Tongue (tissue), 2 donors: ENCODE measurements at regions not wholly inside any gene's neighbourhood (a gene's known extent, or its start where the extent isn't known, plus 50 kb on each side); places are given as distances from the start of the nearest gene placed in this dataset. TPM values are rescaled to one million over a fixed set of nuclear protein-coding genes. Genes with fewer than 3 reads are reported as not detected.
"Not testable (repeated sequence)": the region's sequence is repeated elsewhere in the genome, so short reads cannot be mapped to it uniquely, and the experiment has no call there.

Source experiments
- DNase-seq: peaks from one replicate; pipeline ENCODE4 v3.0.0-alpha.2; 2015
- small RNA-seq: library from RNA; depleted of rRNA; stranded (forward); fragments of <200 nt; gene quantifications from one replicate; pipeline ENCODE3, GENCODE V24; 2014; ENCODE audit warnings: low replicate concordance

DNA sequence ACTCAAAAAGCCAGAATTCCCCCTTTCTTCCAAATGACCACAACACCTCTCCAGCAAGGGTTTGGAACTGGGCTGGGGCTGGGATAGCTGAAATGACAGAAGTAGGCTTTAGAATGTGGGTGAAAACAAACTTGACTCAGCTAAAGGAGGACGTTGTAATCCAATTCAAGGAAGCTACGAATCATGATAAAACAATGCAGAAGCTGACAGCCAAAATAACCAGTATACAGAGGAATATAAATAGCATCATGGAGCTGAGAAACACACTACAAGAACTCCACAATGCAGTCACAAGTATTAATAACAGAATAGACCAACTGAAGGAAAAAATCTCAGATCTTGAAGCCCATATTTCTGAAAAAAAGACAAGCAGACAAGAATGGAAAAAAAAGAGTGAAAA lies 95.8 kb upstream of the TET2 start:
- DNase-seq = no peak

DNA sequence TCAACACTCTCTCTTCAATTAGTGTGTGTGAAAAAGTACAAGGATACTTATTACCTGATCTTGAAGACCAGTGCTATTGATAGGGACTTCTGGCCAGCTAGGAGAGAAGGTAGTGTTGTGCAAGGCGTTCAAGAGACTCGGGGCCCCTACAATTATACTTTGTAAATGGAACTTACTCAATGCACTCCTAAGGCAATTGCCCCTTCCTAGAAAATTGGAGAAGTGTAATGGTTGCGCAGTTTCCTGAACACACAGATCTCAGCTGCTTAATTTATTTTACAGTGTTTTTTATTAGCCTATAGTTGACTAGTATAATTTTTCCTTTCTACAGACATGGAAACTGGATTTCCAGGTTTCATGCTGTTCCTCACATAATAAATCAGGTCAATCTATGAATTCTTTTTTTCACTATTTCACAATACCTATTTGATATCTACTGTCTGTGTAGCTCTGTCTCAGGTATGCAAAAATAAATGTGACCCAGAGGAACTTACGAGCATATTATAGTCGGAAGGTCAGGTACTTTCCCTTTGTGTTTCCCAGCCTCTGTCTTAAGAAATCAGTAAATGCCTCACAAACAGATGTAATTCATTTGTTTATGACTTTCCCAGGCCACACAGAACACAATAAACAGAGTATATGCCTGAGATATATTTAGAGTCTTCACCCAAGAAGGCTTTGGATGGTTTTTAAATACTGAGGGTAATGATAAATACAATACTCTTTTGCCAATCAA lies 89.1 kb upstream of the TET2 start:
- DNase-seq = no peak

DNA sequence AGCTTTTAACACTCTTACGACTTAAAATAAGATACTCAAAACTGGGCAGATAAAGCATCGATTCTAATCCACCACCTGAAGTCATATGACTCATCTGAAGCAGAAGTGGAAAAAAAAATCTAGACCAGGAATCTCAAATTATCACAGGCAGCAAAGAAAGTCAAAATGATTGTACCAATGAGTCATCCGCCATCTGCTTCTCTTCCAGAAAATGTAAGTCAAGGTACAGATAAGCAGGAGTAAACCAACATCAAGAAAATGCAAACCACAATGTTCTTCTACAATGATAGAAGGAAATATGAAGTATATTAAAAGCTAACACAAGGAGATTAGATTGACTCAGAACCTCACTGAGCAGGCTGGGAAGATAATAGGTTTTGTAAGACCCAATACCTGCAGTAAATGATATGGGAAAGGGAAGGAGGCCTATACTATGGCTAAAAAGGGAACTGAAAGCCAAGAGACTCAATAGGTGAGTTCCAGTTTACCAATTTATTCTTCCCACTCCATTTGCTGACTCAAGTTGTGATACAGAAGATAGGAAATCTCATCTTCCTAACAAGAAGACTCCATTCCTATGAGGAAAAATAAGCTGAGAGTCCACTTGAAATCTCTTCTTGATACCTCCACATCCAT lies 88.4 kb upstream of the TET2 start:
- no peak for DNase-seq

DNA sequence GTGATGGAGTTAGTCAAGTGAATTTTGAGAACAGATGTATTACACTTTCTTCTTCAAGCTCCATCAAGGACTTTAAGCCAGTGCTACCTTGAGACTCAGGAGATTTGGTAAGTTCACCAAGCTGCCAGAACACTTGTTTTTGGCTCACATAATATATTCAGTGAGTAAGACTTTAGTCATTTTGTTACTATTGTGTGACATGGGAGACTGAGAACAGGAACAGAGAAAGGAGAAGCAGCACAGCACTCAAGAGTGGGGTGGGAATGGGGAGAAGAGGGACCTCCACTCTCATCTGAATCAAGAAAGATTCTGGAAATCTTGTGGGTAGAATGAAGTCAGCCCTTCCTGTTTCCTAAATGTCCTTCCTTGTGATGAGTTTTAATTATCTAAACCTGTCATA lies 87.3 kb upstream of the TET2 start:
- no peak for DNase-seq

DNA sequence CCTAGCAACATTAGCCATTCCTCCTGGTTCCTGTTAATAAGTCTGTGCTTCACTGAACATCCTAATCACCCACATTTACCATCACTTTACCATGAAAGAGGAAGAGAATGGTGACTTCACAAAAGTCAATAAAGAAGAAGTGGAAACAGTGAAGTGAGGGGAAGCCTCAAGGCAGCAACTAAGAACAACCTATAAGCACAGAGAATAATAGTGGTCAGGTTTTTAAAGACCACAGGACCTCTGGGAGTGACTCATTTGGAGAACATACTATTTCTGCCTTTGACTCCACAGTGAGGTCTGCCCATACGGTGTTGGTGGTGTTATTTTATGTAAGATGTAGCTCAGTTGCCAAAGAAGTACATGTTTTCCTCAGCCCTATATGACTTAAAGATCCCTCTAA lies 86.0 kb upstream of the TET2 start:
- DNase-seq = no peak

DNA sequence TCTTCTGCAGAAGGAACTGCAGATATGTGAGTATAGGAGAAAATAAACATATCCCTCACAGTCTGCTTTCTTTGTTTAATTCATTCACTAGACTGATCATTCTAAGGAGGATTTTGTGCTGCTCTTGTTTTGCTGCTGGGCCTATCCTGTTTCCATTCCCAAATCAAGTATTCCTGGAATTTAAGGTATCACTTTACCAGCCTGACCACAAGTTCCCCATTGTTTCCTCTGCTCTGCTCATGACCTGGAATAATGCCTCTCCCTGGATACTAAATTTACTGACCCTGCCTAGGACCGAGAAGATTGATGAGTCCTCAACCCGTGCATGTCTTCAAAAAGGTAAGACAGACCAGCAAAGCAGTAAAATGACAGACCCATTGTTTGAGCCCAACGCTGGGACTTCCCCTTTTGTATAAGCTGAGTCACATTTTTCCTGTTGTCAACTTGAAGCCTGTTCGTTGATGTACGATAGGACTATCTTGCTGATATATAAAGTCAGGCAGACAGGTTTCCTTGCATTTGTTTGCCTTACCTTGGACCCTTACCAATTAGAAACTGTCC lies 85.5 kb upstream of the TET2 start:
- peak; percentile 21 for DNase-seq

DNA sequence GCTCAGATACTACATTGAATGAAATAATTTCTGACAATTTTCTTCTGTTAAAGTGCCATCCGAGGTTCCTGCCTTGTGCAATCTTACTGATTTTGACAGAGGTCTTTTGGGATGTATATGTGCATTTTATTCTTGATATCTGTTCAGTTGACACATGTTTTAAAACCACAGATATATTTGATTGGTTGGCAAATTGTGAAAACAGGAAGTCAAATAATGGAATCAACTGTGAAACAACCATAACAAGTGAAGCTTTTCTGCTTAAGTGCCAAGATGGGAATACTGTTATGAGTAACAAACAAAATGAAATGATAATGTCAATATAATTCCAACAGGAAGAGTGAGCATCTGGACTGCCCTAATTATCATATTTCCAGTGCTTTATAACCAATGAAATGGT lies 84.9 kb upstream of the TET2 start:
- no peak for DNase-seq

DNA sequence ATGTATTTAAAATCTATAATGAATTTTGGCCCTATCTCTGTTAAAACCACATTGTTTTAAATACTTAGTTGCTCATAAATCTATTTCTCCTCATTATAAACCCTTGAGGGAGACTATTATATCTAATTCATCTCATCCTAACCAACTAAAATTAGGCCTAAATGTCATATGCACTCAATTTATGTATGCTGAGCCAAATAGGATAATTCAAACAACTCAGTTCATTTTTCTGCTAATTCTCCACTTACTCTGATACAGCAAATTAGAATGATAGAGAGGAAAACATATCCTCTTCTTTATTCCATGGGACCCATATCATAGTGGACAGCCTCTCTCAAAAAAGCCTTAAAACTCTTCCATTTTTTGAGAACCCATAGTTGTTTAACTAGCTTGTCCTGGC lies 80.3 kb upstream of the TET2 start:
- no peak for DNase-seq

DNA sequence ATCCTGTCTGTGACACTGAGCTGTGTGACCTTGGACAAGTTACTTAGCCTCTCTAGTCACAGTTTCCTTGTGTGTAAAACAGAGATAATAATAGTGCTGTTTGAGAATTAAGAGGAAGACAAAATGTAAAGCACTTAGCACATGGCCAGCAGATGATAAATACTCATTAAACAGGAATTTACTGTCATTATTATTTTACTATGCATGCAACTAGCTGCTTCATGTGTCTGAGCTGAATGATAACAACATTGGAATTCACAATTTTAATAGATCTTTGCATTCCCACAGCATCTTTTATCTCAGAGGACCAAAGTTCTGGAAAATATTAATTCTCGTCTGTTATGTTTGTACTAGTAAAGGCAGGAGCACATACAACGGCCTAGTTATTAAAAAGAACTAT lies 79.2 kb upstream of the TET2 start:
- DNase-seq = no peak

DNA sequence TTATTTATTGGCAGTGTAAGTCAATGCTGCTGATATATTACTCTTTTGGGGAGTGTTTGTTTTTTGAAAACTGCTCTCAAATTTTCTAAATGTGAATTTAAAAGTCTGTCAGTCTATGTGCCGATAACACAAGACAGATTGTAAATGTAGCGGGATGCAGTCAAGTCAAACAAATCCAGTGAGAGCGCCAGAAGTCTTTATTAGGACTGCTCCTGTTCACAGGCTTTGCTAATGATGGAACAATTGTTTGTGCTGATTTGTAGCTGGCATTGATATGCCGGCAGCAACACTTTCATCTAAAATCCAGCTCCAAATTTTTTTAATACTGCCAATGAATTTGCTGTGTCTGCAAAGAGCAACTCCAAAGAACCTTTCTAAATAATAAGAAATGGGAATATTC lies 78.7 kb upstream of the TET2 start:
- no peak for DNase-seq

DNA sequence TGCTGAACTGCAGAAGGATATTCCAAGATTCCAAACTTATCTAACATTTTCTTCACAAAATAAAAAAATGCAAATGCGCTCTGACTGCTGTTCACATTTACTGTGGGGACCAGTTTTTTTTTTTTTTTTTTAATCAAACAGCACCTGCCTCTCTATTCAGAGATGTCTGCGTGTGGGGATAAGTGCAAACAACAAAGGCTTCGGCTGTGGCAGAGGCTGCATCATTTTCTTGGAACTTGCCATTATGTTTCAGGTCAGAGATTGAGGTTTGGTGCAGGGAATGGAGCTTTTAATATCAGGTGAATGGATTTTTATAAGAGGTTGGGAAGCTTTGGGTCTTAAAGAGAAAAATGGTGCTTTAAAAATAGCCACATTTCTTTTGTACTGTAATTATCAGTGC lies 78.2 kb upstream of the TET2 start:
- DNase-seq = no peak

DNA sequence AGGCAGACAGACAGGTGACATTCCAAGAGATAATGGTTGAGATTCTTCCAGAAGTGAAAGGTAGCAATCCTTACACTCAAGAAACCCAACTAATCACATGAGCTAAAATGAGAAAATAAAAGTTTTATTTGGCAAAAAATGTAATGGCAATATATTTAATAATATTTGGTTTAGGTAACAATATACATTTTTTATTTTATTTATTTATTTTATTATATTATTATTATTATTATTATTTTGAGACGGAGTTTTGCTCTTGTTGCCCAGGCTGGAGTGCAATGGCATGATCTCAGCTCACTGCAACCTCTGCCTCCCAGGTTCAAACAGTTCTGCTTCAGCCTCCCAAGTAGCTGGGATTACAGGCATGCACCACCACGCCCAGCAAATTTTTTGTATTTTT lies 74.6 kb upstream of the TET2 start:
- not testable (repeated sequence) for DNase-seq

DNA sequence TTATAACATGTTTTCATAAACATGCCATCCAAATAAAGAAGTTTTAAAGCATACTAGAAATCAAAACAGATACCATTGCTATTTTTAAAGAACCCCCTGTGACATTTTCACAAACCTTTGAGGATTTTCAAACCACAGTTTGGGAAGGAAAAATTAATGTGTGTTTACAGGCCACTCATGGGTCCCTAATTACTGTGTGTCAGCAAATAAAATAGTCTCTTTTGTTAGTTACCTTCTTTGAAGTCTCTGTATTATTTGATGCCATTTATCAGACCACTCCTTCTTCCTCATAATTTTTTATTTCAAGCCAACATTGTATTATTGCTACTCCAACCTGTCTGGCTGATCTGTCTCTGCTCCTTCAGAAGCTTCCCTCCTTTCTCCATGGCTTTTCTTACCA lies 72.6 kb upstream of the TET2 start:
- no peak for DNase-seq

DNA sequence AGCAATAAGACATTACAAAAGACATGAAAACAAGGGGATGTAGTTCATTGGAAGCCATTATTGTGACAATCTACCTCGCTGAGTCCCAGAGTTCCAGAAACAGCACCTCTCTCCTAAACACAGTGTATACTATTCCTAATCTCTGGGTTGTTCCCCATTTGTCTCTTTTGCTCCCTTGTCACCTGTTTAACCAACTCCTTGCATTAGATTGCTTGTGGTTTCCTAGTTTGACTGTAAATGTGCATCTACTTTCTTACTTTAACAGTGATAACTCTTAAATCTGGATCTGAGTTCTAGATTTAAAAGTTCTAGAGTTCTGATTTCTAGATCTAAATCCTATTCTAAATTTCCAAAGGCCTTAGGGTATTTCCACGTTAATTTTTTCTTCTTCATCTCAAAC lies 71.6 kb upstream of the TET2 start:
- DNase-seq = no peak

DNA sequence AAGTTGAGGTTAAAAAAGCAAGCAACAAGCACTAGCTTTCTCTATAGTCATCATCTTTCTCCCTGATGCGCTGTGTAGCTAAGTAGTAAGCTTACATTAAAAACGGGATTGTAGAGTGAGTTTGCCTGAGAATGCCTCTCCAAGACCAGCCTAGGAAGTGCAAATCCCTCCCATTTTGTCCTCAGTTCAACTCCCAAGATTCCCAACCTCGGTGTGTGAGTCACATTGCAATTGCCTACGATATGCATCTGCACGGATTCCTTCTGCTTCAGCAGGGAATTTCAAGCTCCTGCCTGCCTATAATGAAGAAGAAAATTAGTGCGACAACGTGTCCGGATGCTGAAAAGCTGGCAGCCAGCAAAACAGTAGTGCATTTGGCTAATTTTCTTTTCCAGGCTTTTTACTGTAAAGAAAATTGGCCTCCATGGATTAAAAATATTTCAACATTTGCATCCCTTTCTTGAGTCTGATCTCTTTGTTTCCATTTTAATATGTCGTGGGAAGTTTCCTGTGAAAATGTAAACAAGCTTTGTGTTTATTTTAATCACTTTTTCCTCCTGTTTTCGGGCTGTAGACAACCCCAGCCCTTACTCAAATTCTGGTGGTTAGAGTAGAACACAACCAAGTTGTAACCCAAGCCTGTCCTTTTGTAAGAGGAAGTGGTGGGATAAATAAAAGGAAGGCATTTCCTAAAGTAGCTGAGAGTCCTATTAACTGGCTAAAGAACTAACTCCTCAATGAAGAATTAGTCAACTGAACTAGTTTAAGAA lies 58.4 kb upstream of the TET2 start:
- DNase-seq = peak; percentile 78

DNA sequence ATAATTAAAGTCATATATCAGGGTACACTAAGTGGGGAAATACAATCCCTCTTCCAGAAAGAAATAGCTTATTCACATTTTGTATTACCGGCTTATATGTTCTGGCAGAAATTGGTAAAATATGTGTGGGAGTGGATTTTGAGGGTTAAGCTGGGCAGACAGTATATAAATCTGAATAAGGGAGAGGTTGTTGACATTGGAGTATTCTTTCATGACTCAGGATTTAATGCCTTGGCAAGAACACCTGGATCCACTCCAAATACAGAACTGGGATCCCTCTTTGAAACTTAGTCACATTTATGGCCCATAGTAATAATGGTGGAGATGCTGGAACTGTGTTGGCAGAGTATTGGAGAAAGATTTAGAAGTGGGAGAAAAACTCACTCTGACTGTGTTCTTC lies 54.3 kb upstream of the TET2 start:
- peak; percentile 45 for DNase-seq

DNA sequence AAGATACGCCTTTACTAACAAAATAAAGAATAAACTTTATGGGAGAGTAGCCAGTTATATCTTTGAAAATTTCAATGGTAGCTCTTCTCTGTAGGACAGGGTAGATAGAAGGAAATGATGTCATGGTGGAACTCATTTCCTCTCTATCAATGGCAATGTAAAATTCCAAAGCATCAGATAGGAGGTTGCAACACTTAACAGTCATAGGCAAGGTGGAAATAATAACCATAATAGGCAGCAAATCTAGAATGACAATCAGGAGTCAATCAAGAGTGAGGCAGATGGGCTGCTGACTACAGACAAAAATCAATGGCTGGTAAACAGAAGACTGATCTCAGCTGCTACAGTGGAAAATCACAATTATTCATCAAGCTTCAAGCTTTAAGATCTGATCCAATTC lies 53.9 kb upstream of the TET2 start:
- no peak for DNase-seq

DNA sequence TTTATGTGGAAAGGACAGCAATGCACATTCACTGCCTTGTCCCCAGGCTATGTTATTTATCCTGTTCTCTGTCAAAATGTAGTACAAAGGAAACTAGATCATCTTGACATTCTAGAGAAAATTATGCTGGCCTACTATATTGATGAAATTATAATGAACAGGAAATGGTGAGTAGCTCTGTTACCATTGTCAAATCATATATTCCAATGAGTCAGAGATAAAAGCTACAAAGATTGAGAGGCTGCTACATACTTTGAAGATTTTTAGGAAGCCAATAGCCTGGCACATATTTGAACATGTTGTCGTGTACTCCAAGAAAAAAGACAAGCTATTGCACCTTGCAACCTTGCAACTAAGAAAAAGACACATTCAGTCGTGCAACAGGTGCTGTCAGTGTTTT lies 52.7 kb upstream of the TET2 start:
- no peak for DNase-seq

Small RNA genes lying in the stretch of these regions (small RNA-seq; reads per million reads assigned to genes)
- gene AC096577.2 (not detected), gene RNU6-351P (not detected)
